GM08714 (cell line): ENCODE measurements at regions not wholly inside any gene's neighbourhood (a gene's known extent, or its start where the extent isn't known, plus 50 kb on each side); places are given as distances from the start of the nearest gene placed in this dataset.

Experiments
- H3K4me3 ChIP-seq: fragments of 200-500 bp; sonication (Bioruptor generic); 2 replicates; pipeline ENCODE4 v1.5.1; 2014; ENCODE audit warnings: mild to moderate bottlenecking, low read length, inconsistent platforms
- ZNF274 ChIP-seq: IDR thresholded peaks from 2 replicates; pipeline ENCODE4 v1.6.1; 2012; ENCODE audit warnings: mild to moderate bottlenecking, low read depth, low read length

DNA sequence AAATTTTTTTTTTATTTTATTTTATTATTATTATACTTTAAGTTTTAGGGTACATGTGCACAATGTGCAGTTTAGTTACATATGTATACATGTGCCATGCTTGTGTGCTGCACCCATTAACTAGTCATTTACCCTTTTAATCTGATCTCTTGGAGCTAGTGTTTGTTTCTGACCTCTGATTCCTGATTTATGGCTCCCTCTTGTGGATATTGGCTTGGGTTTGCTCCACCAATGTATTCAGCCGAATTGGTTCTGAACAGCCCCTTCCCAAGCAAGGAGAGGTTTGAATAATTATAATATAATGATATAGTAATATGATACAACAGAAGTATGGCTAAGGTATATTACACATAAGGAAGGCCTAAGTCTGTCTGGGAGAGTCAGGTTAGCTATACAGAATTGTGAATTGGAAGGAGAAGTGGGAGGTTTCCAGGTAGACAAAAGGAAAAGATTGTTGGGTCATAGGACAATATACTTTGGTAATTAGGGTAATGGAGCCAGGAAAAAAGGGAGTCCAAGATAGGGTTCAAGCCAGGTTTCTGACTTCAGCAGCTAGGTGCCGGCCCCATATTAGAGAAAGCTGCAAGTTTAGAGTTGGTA lies 53.1 kb upstream of the HMCN1 start:
- no peak overlapping the region for H3K4me3 ChIP-seq
- no peak for TF ChIP-seq ZNF274

DNA sequence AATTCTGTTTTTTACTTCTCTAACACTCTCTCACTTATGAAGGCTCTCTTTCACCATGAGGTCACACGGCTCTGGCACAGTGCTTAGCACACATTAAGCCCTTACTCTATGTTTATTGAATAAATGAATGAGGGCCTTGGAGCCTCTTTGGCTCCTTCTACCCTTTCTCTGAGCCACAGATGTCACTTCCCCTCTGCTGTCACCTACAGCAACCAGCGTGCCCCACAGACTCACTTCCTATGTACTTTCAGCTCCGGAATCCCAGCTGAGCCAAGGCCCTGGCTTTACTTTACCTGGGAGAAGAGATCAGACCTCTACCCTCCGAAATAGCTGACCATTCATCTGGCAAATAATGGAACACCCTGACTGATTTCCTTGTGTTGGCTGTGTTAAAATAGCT lies 53.7 kb upstream of the HMCN1 start:
- TF ChIP-seq ZNF274: no peak
- H3K4me3 ChIP-seq: no peak overlapping the region

DNA sequence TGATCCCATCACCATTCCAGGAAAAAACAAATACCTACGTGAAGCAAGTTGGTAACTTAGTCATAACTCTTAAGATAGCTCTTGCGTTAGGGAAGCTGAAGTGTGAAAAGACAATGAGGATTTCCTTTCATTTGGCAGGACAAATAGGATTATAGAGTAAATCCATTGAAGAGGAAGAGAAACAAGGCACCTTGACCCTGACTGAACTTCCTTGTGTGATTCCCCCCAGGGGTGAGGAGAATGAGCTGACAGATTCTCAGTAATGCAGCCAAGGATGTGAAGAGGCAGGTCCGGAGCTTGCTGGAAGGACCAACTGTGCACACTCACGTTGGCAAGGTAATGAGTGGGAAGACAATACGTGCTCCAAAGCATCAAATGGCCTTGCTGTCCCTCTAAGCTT lies 55.0 kb upstream of the HMCN1 start:
- TF ChIP-seq ZNF274: no peak
- H3K4me3 ChIP-seq: no peak overlapping the region

DNA sequence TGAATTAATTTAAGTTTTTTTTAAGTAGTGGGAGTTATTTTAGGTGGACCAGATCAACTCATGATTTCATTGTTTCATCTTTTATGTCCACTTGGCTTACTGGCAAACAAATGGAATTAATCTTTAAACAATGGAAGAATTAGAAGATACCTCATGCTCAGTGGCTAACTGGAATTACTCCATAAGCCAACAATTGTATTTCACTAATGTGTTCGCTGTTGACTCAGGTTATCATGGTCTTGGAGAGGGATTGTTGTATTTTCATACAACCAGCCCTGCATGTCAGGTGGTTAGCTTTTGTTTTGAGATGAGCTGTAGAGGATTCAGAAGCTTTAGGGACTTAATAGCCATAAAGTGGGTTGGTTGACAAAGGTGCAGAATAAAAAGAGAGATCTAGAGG lies 57.2 kb upstream of the HMCN1 start:
- TF ChIP-seq ZNF274: no peak
- no peak overlapping the region for H3K4me3 ChIP-seq

DNA sequence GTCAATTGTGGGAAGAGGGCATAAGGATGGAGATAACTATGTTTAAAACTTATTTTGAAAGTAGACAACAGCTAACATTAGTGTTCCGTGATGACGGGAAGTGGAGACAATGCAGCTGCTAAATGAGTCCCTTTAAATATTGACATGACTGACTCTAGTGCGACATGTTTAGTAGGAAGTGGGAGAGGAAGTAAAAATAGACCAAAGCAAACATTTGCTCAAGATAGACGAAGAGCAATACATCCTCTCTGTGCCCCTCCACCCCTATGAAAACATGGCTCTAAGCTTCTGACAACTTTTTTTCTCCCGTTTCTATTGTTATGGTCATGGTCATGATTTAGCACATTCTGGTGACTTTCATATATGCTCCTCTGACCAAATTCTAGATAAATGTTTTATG lies 60.0 kb upstream of the HMCN1 start:
- H3K4me3 ChIP-seq: no peak overlapping the region
- TF ChIP-seq ZNF274: no peak

DNA sequence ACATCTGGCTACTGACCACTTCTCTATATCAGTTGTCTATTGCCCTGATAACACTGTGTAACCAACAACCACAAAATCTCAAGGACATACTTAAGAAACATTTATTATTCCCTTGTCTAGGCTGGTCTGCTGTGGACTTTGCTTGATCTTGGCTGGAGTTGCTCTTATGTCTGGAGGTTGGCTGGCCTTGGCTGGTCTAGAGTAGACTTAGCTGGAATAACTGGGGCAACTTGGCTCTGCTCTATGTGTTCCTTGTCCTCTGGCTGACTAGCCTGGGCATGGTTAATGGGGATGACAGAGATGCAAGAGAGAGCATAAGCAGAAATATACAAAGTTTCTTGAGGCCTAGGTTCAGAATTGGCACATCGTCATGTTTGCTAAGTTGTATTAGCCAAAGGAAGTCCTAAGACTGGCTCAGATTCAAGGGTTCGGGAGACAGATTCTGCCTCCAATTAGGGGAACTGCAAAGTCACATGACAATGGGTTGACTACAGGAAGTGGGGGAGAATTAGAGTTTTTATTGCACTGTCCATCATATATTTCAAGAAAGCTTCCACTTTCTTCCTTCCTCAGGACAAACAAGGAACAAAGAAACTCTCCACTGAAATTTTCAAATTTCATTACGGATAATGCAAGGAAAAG lies 61.4 kb upstream of the HMCN1 start:
- no peak overlapping the region for H3K4me3 ChIP-seq
- no peak for TF ChIP-seq ZNF274

DNA sequence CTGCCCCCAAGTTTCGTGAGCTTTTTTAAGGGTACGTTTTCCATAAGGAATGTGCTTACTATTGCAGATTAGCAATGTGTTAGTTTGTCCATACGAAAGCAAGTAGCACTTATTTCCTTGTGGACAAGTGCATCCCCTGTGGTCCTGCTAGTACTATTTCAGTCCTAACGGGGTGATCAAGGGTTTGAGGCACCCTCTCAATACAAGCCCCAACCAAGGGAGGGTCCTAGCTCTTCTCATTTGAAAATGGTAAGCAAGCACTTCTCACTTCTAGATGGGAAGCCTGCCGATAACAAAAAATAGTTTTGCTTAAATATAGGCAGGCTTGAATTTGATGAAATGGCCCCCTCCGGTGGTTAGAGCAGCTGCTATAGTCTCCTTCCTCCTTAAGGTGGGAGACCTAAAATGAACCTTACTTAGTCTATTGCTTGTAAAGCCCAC lies 64.0 kb upstream of the HMCN1 start:
- TF ChIP-seq ZNF274: no peak
- H3K4me3 ChIP-seq: no peak overlapping the region

DNA sequence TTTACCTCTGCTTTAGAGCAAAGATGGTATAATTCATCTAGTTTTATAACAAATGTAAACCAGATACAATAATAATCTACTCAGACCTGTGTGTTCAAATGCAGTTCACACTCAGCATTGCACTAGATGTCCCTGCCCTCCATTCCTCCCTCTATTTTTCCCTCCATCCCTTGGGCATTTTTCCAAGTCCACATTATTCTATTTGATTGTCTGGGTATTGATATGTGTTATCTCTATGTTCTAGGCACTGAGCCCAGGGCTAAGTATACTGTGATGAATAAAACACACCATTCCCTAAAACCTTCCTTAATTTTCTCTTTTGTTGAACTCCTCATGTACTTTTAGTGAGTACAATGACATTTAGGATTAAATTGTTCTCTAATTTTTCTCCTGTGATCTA lies 66.2 kb upstream of the HMCN1 start:
- H3K4me3 ChIP-seq: no peak overlapping the region
- no peak for TF ChIP-seq ZNF274

DNA sequence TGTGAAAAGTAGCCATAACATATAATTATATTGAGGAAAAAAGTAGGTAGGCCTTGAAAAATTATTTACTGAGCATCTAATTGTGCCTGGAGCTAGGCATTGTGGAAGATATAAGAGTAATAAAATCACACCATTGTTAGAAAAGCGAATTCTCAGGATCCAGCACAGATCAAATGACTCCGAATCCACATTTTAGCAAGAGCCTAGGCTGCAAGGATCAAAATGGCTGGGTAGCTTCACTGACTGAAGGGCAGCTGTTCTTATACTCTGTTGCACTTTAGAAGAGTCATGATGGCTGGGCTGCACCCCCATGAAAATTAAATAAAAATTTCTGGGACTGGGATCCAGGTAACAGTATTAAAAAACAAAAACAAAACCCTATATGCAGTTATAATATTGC lies 67.6 kb upstream of the HMCN1 start:
- no peak for TF ChIP-seq ZNF274
- H3K4me3 ChIP-seq: no peak overlapping the region

DNA sequence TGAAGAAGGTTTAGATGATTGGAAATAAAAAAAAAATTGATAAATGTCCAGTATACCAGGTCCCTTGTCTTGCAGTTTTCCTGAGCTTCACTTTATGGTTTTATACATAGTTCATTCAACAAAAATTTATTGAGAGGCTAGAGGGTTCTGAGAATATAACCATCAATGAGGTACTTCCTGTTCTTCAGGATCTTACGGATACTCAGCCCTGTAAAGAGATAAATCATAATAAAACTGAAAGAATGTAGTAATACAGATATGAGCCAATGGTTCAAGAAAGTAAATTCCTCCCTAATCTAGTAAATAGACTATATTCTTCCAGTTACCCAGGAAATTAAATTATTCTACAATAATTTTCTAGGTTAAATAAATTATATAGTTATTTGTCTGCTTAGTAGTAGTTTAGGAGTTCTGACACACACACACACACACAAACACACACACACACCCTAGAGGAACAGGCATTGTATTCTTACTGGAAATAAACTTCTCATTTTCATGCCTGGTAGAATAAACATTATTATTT lies 70.4 kb upstream of the HMCN1 start:
- H3K4me3 ChIP-seq: no peak overlapping the region
- TF ChIP-seq ZNF274: no peak

DNA sequence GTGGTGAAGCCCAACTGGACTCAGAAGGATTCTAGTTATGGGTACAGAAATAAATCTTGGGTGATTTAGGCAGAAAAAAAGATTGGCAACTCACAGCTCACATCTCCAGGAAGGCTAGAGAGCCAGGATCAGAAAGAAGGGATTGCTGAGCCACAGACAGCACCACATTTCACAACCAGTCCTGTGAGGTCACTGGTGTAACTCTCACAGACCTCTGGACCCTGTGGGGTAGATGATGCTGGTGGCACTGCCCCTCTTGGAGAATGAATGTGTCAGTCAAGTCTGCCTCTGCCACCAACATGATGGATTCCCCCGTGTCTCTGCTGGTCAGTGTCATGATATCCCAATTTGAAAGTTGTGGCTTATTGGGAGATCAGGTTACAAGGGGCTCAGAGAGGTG lies 70.9 kb upstream of the HMCN1 start:
- no peak for TF ChIP-seq ZNF274
- no peak overlapping the region for H3K4me3 ChIP-seq

DNA sequence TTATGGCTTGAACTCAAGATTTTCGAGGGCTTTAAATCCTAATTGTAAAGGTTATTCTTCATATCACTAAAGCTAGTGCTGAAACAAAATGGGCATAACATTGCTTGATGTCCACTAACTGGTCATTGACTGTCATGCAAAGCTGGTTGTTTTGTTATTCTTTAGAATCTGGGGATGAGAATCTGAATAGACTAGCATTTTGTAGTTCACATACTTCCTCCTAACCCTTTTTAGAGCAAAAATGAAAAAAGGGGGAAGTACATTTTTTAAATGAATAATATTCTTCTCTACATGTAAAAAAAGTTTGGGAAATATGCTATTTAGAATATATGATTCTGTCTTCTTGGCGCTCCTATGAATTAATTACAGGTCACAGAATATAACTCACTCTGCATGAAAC lies 72.2 kb upstream of the HMCN1 start:
- no peak for TF ChIP-seq ZNF274
- H3K4me3 ChIP-seq: no peak overlapping the region

DNA sequence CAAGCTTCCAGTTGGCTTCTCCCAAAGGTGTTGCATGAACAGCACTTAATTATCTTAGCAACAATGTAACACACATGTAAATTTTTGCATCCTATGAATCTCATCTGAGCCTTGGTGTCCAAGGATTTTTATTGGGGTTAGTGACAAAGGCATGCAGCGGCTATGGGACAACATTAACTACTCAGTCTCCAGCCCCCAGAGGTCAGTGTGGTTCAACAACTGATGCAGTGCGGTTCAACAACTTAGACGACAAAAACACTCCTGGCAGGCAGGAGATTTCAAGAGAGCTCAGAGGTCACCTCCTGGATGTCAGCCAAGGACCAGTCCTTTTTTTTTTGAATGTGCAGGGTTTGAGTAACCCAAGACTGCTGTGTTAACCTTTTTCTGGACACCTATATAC lies 77.5 kb upstream of the HMCN1 start:
- no peak for TF ChIP-seq ZNF274
- H3K4me3 ChIP-seq: no peak overlapping the region

DNA sequence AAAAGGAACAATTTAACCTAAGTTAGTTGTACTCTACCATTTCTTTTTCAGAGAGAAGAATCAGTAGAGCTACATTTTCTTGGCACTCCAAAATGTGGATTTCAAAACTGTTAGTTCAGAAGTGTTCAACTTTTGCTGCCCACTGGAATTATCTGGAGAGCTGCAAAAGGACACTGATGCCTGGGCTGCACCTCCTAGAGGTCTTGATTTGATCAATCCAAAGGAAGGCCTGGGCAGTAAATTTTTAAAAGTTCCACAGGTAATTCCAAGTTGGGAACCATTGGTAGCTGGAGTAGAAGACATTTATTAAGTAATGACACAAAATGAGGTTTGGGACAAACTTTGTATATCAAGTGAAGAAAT lies 79.3 kb upstream of the HMCN1 start:
- no peak overlapping the region for H3K4me3 ChIP-seq
- no peak for TF ChIP-seq ZNF274

DNA sequence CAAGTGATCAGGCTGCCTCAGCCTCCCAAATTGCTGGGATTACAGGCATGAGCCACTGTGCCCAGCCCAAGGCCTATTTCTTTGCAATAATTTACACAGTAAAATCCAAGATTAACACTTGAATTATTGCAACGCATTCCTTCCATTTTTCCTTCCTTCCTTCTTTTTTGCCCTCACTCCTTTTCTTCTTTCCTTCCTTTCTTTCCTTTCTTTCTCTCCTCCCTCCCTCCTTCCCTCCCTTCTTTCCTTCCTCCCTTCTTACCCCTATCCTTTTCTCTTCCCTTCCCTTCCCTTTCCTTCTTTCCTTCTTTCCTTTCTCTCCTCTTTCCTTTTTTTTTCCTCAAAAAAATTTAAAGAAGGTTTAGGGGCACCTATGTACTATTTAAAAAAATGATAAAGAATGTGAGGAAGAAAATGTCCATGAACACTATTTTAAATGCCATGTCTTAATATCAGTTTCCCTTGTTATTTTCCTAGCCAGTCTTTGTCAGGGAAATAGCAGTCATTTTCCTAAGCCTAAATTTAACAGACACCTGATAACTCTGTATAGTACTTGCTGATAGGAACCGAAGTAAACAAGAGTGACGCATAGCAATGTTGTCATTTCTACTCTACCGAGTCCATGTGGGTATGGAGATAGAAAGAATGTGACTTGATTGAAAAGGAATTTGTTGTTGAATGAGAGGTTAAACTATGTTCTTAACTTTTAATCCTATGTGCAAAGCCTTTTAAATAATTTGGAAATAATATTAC lies 79.8 kb upstream of the HMCN1 start:
- no peak overlapping the region for H3K4me3 ChIP-seq
- TF ChIP-seq ZNF274: no peak
